HG02623 (cell line): ENCODE measurements at regions not wholly inside any gene's neighbourhood (a gene's known extent, or its start where the extent isn't known, plus 50 kb on each side); places are given as distances from the start of the nearest gene placed in this dataset.

ENCODE experiments used
- ATAC-seq: cut with Tn5 transposase; IDR thresholded peaks from one replicate; pipeline ENCODE4 v1.9.1; 2021; ENCODE audit warnings: moderate library complexity; ENCODE audit not compliant: unreplicated experiment

GRCh38 chr17:72206376-72206775, 85.6 kb downstream of the SOX9 start:
- no peak for ATAC-seq

- no peak for ATAC-seq
These were observed 88.0 kb downstream of the SOX9 start for GRCh38 chr17:72208832-72209231.

GRCh38 chr17:72212041-72212440, 91.2 kb downstream of the SOX9 start:
- ATAC-seq, result no peak

- no peak for ATAC-seq
These were observed 94.7 kb downstream of the SOX9 start for GRCh38 chr17:72215490-72215889.

- no peak for ATAC-seq
These were observed 95.1 kb downstream of the SOX9 start for GRCh38 chr17:72215928-72216327.

- ATAC-seq, result no peak
These were observed 98.5 kb downstream of the SOX9 start for GRCh38 chr17:72219137-72219823.

- ATAC-seq, result no peak
These were observed 99.1 kb downstream of the SOX9 start for GRCh38 chr17:72219824-72220493.

GRCh38 chr17:72222661-72223380, 102.0 kb downstream of the SOX9 start:
- no peak for ATAC-seq

- no peak for ATAC-seq
These were observed 103.1 kb downstream of the SOX9 start for GRCh38 chr17:72223866-72224291.

GRCh38 chr17:72226322-72226721, 105.5 kb downstream of the SOX9 start:
- no peak for ATAC-seq

GRCh38 chr17:72233986-72234385, 113.2 kb downstream of the SOX9 start:
- no peak for ATAC-seq

GRCh38 chr17:72234985-72235384, 114.2 kb downstream of the SOX9 start:
- no peak for ATAC-seq

- ATAC-seq, result no peak
These were observed 116.3 kb downstream of the SOX9 start for GRCh38 chr17:72236980-72237633.

GRCh38 chr17:72238157-72238673, 117.4 kb downstream of the SOX9 start:
- no peak for ATAC-seq

- ATAC-seq, result no peak
These were observed 118.7 kb downstream of the SOX9 start for GRCh38 chr17:72239548-72239947.

- no peak for ATAC-seq
These were observed 119.5 kb downstream of the SOX9 start for GRCh38 chr17:72240333-72240732.

GRCh38 chr17:72244494-72244893, 123.7 kb downstream of the SOX9 start:
- no peak for ATAC-seq

GRCh38 chr17:72244956-72245355, 124.1 kb downstream of the SOX9 start:
- no peak for ATAC-seq

GRCh38 chr17:72249441-72249840, 128.6 kb downstream of the SOX9 start:
- ATAC-seq, result no peak

GRCh38 chr17:72250206-72250605, 129.4 kb downstream of the SOX9 start:
- no peak for ATAC-seq

GRCh38 chr17:72253597-72253996, 132.8 kb downstream of the SOX9 start:
- no peak for ATAC-seq
